ENCODE measurements at regions not wholly inside any gene's neighbourhood (a gene's known extent, or its start where the extent isn't known, plus 50 kb on each side); places are given as distances from the start of the nearest gene placed in this dataset.

DNA sequence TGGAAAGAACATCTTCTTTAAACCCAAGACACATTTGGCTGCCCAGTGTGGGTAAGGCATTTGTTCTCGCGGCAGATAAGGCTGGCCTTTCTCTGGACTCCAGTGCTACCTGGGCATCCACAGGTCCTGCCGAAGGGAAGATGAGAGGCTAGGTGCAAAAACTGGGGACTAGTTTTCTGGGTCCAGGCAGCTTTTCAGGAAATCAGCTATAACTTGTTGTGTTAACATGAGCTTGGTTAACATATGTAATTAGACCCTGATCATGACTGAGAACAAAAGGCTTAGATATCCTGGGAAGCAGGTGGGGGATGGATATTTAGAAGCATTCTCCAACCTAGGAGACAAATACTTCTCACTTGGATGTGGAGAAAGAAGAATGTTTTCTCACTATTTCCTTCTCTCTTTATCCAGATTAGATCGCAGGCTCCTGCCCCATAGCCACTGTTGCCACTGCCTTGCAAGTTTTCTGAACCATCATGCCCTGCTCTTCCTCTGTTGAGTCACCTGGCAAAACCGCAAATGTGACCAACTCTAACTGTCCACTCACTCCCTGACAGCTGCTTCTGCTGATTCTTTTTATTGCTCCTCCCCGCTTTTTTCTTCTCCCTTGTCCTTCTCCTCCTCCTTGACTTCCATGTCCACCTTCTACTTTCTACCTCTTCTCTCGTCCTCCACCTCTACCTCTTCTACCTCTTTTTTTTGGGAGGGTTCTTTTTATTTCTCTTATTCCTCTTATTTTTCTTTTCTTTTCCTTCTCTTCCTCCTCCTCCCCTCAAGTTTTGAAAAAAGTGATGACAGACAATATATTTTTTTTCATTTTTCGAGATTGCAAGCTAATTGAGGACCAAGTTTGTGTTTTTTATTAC is 258.1 kb downstream of the UTRN start:
- Mint-ChIP-seq H3K27ac (no peak overlapping the region), H3K4me1 (no peaks in the 10 kb centered on the region), H3K36me3 (peaks cover 29 to 43% of the 10 kb centered on the region in 2 donors), H3K4me3 (no peak overlapping the region), H3K9me3 (no peaks in the 10 kb centered on the region), H3K27me3 (no peaks in the 10 kb centered on the region)
- no peak for DNase-seq
- ATAC-seq (replicated peaks), result no peak

DNA sequence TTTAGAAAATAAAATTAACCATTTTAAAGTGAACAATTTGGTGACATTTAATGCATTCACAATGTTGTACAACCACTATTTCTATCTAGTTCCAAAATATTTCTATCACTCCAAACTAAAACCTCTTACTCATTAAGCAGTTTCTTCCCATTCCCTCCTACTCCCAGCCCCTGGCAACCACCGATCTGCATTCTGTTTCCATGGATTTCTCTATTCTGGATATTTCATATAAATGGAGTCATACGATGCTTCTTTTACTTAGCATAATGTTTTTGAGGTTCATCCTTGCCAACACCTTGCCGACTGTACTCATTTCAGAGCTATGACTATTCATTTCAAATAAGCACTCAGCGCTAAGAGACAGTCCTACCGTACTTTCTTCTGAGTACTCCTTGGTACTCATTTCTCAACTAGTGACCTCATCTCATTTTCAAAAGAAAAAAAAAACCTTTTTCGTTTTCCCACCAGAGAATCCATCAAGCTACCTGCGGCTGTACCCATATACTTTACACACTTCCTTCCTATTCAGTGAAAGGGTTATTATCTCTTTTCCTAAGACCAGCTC is 259.2 kb downstream of the UTRN start:
- Mint-ChIP-seq H3K27ac (no peak overlapping the region), H3K36me3 (peaks cover 31 to 45% of the 10 kb centered on the region in 2 donors), H3K4me3 (no peak overlapping the region), H3K4me1 (peaks cover 0 to 1% of the 10 kb centered on the region in 2 donors), H3K9me3 (no peaks in the 10 kb centered on the region), H3K27me3 (no peaks in the 10 kb centered on the region)
- ATAC-seq (replicated peaks) (no peak), DNase-seq (no peak)

GRCh38 chr6:144546807-144547206 is 261.7 kb downstream of the UTRN start:
- Mint-ChIP-seq H3K9me3 (no peaks in the 10 kb centered on the region), H3K27ac (no peak overlapping the region), H3K27me3 (no peaks in the 10 kb centered on the region), H3K4me1 (peaks cover 0 to 4% of the 10 kb centered on the region in 2 donors), H3K4me3 (no peak overlapping the region), H3K36me3 (peaks cover 29 to 41% of the 10 kb centered on the region in 2 donors)
- no peak for ATAC-seq (replicated peaks)
- DNase-seq, result no peak

GRCh38 chr6:144547409-144547808 is 262.3 kb downstream of the UTRN start:
- Mint-ChIP-seq H3K9me3 (no peaks in the 10 kb centered on the region), H3K4me3 (no peak overlapping the region), H3K36me3 (peaks cover 31 to 37% of the 10 kb centered on the region in 2 donors), H3K4me1 (peaks cover 0 to 4% of the 10 kb centered on the region in 2 donors), H3K27me3 (no peaks in the 10 kb centered on the region), H3K27ac (no peak overlapping the region)
- ATAC-seq (replicated peaks) (no peak), DNase-seq (no peak)

DNA sequence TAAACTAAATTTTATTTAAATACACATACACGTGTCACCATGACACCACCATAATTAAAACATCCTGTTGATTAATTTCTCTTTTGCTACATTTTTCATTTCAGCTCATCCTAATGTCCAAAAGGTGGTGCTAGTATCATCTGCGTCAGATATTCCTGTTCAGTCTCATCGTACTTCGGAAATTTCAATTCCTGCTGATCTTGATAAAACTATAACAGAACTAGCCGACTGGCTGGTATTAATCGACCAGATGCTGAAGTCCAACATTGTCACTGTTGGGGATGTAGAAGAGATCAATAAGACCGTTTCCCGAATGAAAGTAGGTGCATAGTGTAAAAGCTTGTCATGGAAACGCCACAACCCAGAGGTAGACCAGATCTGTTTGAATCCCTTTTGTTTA is 263.4 kb downstream of the UTRN start:
- Mint-ChIP-seq H3K27ac (no peak overlapping the region), H3K4me1 (peaks cover 0 to 4% of the 10 kb centered on the region in 2 donors), H3K36me3 (peaks cover 27 to 33% of the 10 kb centered on the region in 2 donors), H3K27me3 (no peaks in the 10 kb centered on the region), H3K4me3 (no peak overlapping the region), H3K9me3 (no peaks in the 10 kb centered on the region)
- DNase-seq (no peak), ATAC-seq (replicated peaks) (no peak)

- no peak overlapping the region for H3K4me3 Mint-ChIP-seq
- H3K9me3 Mint-ChIP-seq, result no peaks in the 10 kb centered on the region
- peaks cover 2 to 9% of the 10 kb centered on the region in 2 donors for H3K4me1 Mint-ChIP-seq
- no peak for DNase-seq
- H3K27me3 Mint-ChIP-seq, result no peaks in the 10 kb centered on the region
- H3K36me3 Mint-ChIP-seq, result peaks cover 25 to 31% of the 10 kb centered on the region in 2 donors
- H3K27ac Mint-ChIP-seq, result no peak overlapping the region
- no peak for ATAC-seq (replicated peaks)
Measured at GRCh38 chr6:144549837-144550747, 265.0 kb downstream of the UTRN start.

DNA sequence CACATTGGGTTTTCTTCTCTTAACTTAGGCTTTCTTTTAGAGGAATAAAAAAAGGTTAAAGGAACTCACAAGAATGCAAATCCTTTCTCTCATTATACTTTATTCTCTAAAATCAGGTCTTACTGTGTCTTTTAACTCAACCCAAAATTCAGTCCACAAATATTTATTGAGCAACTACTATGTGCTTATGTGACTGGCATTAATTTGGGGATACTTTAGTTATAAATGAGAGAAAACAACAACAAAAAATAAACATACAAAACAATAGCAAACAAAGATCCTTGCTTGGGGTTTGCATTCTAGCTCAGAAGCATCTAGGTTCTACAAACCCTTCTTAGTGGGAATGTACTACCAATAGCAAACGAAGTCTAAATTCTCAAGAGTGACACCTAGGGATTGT is 266.2 kb downstream of the UTRN start:
- DNase-seq, result no peak
- Mint-ChIP-seq H3K27ac (no peak overlapping the region), H3K4me3 (no peak overlapping the region), H3K9me3 (no peaks in the 10 kb centered on the region), H3K36me3 (peaks cover 25 to 32% of the 10 kb centered on the region in 2 donors), H3K27me3 (no peaks in the 10 kb centered on the region), H3K4me1 (peaks cover 2 to 9% of the 10 kb centered on the region in 2 donors)
- no peak for ATAC-seq (replicated peaks)

DNA sequence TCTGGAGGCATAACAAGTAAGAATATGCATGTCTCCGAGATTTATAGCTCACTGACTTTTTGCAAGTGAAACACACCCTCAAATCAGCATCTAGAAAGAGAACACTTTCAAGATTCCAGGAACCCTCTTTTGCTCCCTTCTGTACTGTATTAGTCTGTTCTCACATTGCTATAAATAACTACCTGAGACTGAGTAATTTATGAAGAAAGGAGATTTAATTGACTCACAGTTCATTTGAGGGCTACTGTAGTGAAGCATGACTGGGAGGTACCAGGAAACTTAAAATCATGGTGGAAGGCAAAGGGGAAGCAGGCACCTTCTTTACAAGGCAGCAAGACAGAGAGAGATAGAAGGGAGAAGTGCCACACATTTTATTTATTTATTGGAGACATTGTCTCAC is 269.9 kb downstream of the UTRN start:
- H3K27me3 Mint-ChIP-seq, result no peaks in the 10 kb centered on the region
- peaks cover 2 to 5% of the 10 kb centered on the region in 2 donors for H3K4me1 Mint-ChIP-seq
- H3K9me3 Mint-ChIP-seq, result no peaks in the 10 kb centered on the region
- DNase-seq (no peak), ATAC-seq (replicated peaks) (peak in 1 of 2 donors; percentile 63)
- H3K4me3 Mint-ChIP-seq, result no peak overlapping the region
- no peak overlapping the region for H3K27ac Mint-ChIP-seq
- H3K36me3 Mint-ChIP-seq, result peaks cover 23 to 33% of the 10 kb centered on the region in 2 donors

DNA sequence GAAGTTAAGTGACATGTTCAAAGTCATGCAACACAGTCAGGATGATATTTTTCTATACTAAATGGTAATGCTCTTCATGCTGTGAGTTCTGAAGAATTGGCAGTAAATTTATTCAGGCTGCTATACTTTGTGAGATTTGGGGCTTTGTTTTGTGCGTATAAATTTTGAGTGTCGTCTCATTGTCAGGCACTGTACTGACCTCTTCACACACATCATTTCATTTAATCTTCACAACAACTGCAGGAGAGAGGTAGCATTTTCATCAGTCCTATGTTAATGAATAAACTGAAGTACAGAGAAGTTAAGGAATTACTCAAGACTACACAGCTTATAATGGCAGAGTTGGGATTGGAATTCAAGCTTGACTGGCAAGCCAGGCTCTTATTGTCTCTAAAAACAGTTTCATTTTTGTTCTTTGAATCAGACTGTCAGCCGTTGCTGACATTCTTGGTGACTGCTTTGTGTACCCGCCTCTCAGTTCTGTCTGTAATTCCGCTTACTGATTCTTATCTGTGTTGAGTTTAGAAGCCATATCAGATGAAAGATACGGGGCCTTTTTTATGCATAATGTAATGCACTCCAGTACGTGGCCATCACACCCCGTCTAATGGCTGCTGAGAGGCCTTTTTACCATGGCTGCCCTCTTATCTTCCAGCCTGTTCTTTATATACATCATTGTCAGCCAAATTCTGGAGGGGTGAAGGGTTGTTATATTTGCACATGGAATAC is 274.9 kb downstream of the UTRN start:
- Mint-ChIP-seq H3K27me3 (no peaks in the 10 kb centered on the region), H3K9me3 (peaks cover 0 to 2% of the 10 kb centered on the region in 2 donors), H3K27ac (no peak overlapping the region), H3K4me3 (no peak overlapping the region), H3K4me1 (no peaks in the 10 kb centered on the region), H3K36me3 (peaks cover 13 to 26% of the 10 kb centered on the region in 2 donors)
- no peak for ATAC-seq (replicated peaks)
- no peak for DNase-seq

- ATAC-seq (replicated peaks), result no peak
- no peaks in the 10 kb centered on the region for H3K4me1 Mint-ChIP-seq
- H3K27ac Mint-ChIP-seq, result no peak overlapping the region
- peaks cover 8 to 17% of the 10 kb centered on the region in 2 donors for H3K36me3 Mint-ChIP-seq
- DNase-seq, result no peak
- H3K9me3 Mint-ChIP-seq, result peaks cover 0 to 2% of the 10 kb centered on the region in 2 donors
- no peaks in the 10 kb centered on the region for H3K27me3 Mint-ChIP-seq
- no peak overlapping the region for H3K4me3 Mint-ChIP-seq
Measured at GRCh38 chr6:144561455-144562043, 276.4 kb downstream of the UTRN start.

DNA sequence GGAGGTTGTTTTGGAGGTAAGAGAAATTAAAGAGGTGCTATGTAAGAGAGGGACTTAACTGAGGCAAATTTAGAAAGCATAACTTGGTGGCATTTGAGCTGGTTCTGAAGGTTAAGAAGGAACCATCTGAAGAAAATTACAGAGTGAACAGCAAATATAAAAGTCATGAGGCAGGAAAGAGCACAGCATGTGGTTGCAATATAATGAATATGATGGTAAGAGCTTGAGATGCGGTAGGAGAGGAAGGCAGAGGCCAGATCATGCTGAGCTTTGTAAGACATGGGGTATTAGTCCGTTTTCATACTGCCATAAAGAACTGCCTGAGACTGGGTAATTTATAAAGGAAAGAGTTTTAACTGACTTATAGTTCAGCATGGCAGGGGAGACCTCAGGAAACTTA is 279.1 kb downstream of the UTRN start:
- no peak overlapping the region for H3K4me3 Mint-ChIP-seq
- no peak for ATAC-seq (replicated peaks)
- H3K27ac Mint-ChIP-seq, result no peak overlapping the region
- peaks cover 0 to 2% of the 10 kb centered on the region in 2 donors for H3K9me3 Mint-ChIP-seq
- peaks cover 8 to 15% of the 10 kb centered on the region in 2 donors for H3K36me3 Mint-ChIP-seq
- DNase-seq, result no peak
- H3K27me3 Mint-ChIP-seq, result no peaks in the 10 kb centered on the region
- no peaks in the 10 kb centered on the region for H3K4me1 Mint-ChIP-seq

GRCh38 chr6:144566868-144567615 is 281.9 kb downstream of the UTRN start:
- Mint-ChIP-seq H3K4me3 (no peak overlapping the region), H3K4me1 (no peaks in the 10 kb centered on the region), H3K27me3 (no peaks in the 10 kb centered on the region), H3K27ac (no peak overlapping the region), H3K36me3 (peaks cover 17 to 20% of the 10 kb centered on the region in 2 donors), H3K9me3 (peaks cover 0 to 7% of the 10 kb centered on the region in 2 donors)
- peak in 1 of 2 donors; percentile 23 for ATAC-seq (replicated peaks)
- DNase-seq, result no peak

GRCh38 chr6:144568241-144568640 is 283.1 kb downstream of the UTRN start:
- peaks cover 19 to 27% of the 10 kb centered on the region in 2 donors for H3K36me3 Mint-ChIP-seq
- no peak for DNase-seq
- no peaks in the 10 kb centered on the region for H3K27me3 Mint-ChIP-seq
- peaks cover 0 to 5% of the 10 kb centered on the region in 2 donors for H3K9me3 Mint-ChIP-seq
- no peak overlapping the region for H3K4me3 Mint-ChIP-seq
- no peaks in the 10 kb centered on the region for H3K4me1 Mint-ChIP-seq
- no peak overlapping the region for H3K27ac Mint-ChIP-seq
- no peak for ATAC-seq (replicated peaks)
